ENCODE measurements at regions not wholly inside any gene's neighbourhood (a gene's known extent, or its start where the extent isn't known, plus 50 kb on each side); places are given as distances from the start of the nearest gene placed in this dataset.

DNA sequence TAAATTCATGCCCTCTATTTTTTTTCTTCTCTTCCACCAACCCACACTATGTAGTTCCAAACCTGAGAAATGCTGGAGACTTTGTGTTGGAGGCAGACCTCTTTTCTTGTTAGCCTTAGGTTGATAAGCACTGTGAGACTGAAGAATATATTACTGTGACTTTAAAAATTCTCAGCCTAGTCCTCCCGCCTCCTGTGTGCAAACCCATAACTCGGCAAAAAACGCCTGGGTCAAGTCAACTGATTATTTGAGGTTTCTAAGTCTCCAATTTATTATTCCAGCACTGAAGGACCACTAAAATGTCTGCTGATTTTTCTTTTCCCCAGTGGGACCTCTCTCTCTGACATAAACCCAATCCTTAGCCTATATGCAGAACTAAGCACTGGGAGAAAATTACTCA is 1946.0 kb upstream of the RAG2 start:
- TF ChIP-seq, protein P1, sequence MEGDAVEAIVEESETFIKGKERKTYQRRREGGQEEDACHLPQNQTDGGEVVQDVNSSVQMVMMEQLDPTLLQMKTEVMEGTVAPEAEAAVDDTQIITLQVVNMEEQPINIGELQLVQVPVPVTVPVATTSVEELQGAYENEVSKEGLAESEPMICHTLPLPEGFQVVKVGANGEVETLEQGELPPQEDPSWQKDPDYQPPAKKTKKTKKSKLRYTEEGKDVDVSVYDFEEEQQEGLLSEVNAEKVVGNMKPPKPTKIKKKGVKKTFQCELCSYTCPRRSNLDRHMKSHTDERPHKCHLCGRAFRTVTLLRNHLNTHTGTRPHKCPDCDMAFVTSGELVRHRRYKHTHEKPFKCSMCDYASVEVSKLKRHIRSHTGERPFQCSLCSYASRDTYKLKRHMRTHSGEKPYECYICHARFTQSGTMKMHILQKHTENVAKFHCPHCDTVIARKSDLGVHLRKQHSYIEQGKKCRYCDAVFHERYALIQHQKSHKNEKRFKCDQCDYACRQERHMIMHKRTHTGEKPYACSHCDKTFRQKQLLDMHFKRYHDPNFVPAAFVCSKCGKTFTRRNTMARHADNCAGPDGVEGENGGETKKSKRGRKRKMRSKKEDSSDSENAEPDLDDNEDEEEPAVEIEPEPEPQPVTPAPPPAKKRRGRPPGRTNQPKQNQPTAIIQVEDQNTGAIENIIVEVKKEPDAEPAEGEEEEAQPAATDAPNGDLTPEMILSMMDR (IDR thresholded peaks at IDR 0.05; ENCODE audit: insufficient read depth, low read depth, low read length) = no peak
- no peak for TF ChIP-seq EZH2 (IDR thresholded peaks at IDR 0.05; ENCODE audit: insufficient read depth, low read length)
